ENCODE measurements at regions not wholly inside any gene's neighbourhood (a gene's known extent, or its start where the extent isn't known, plus 50 kb on each side); places are given as distances from the start of the nearest gene placed in this dataset.

DNA sequence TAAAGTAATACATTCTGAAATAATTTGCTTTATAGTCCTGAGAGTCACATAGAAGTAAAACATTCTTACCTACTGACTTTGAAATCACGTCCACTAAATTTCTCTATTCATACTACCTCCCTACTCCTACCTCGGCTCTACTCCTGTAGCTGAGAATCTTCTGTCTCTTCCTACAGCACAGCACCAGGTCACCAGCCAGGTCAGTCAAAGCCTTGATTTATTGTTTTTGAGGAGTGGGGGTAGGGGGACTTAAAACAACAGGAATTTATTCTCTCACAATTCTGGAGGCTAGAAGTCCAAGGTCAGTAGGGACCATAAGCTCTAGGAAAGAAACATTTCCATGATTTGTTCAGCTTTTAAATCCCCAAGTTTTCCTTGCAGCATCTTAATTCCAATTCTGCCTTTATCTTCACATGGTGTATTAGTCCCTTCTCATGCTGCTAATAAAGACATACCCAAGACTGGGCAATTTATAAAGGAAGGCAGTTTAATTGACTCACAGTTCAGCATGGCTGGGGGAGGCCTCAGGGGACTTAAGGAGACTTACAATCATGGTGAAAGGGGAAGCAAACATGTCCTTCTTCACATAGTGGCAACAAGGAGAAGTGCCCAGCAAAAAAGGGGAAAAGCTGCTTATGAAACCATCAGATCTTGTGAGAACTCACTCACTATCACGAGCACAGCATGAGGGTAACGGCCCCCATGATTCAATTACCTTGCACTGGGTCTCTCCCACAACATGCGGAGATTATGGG, 49.6 kb upstream of the CCNG1 start:
- TF ChIP-seq EP300 (IDR thresholded peaks at IDR 0.05; ENCODE audit: borderline replicate concordance in 1 of 2, low read depth in 1 of 2, low read length in 1 of 2) (no peak), YY1 (IDR thresholded peaks at IDR 0.05; ENCODE audit: low read depth) (no peak), MEF2A (IDR thresholded peaks at IDR 0.05; ENCODE audit: borderline replicate concordance, low read depth) (no peak), FOSL2 (IDR thresholded peaks at IDR 0.05; ENCODE audit: borderline replicate concordance, low read depth) (no peak), TAF1 (IDR thresholded peaks at IDR 0.05; ENCODE audit: borderline replicate concordance, low read depth, low read length) (no peak), NRF1 (IDR thresholded peaks at IDR 0.05; ENCODE audit: low read depth, low read length) (no peak), NFIC (IDR thresholded peaks at IDR 0.05; ENCODE audit: borderline replicate concordance) (no peak), MXI1 (IDR thresholded peaks at IDR 0.05; ENCODE audit: low read depth, low read length) (no peak), RCOR1 (IDR thresholded peaks at IDR 0.05; ENCODE audit: low read length) (no peak), RXRA (IDR thresholded peaks at IDR 0.05; ENCODE audit: borderline replicate concordance, low read depth) (no peak), RFX5 (IDR thresholded peaks at IDR 0.05; ENCODE audit: low read length) (no peak), TEAD4 (IDR thresholded peaks at IDR 0.05; ENCODE audit: borderline replicate concordance, insufficient read depth) (no peak), POLR2AphosphoS5 (IDR thresholded peaks at IDR 0.05; ENCODE audit: low read depth, low read length) (no peak), EZH2phosphoT487 (IDR thresholded peaks at IDR 0.05; ENCODE audit: borderline replicate concordance, low read depth) (no peak), ELF1 (IDR thresholded peaks at IDR 0.05) (no peak), GATA2 (CRISPR knock-in tag; IDR thresholded peaks at IDR 0.05) (no peak)
- TF ChIP-seq, protein P1, sequence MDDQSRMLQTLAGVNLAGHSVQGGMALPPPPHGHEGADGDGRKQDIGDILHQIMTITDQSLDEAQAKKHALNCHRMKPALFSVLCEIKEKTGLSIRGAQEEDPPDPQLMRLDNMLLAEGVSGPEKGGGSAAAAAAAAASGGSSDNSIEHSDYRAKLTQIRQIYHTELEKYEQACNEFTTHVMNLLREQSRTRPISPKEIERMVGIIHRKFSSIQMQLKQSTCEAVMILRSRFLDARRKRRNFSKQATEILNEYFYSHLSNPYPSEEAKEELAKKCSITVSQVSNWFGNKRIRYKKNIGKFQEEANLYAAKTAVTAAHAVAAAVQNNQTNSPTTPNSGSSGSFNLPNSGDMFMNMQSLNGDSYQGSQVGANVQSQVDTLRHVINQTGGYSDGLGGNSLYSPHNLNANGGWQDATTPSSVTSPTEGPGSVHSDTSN (IDR thresholded peaks at IDR 0.05) = no peak
- TF ChIP-seq, protein P2, sequence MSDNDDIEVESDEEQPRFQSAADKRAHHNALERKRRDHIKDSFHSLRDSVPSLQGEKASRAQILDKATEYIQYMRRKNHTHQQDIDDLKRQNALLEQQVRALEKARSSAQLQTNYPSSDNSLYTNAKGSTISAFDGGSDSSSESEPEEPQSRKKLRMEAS (IDR thresholded peaks at IDR 0.05; ENCODE audit: low read depth) = no peak
- TF ChIP-seq, protein P3, sequence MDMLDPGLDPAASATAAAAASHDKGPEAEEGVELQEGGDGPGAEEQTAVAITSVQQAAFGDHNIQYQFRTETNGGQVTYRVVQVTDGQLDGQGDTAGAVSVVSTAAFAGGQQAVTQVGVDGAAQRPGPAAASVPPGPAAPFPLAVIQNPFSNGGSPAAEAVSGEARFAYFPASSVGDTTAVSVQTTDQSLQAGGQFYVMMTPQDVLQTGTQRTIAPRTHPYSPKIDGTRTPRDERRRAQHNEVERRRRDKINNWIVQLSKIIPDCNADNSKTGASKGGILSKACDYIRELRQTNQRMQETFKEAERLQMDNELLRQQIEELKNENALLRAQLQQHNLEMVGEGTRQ (IDR thresholded peaks at IDR 0.05; ENCODE audit: borderline replicate concordance, low read depth, low read length) = no peak
- Histone ChIP-seq H4K20me1 (ENCODE audit: insufficient read depth) (no peaks in the 10 kb centered on the region), H3K36me3 (replicated peaks in 1 of 2; ENCODE audit: control insufficient read depth in 1 of 2, insufficient read depth in 2 of 2, low read length in 1 of 2) (no peaks in the 10 kb centered on the region), H3K4me3 (ENCODE audit: low read depth in 2 of 2, low read length in 1 of 2) (no peak overlapping the region), H3K4me2 (no peak overlapping the region), H3K27ac (ENCODE audit: low read depth in 2 of 2, low read length in 1 of 2) (no peak overlapping the region), H3K9me2 (no peaks in the 10 kb centered on the region), H2AFZ (ENCODE audit: low read depth) (no peak overlapping the region), H3F3A (replicated peaks; ENCODE audit: insufficient read depth) (no peaks in the 10 kb centered on the region), H3K4me1 (ENCODE audit: control insufficient read depth in 1 of 2, insufficient read depth in 2 of 2, low read depth in 1 of 2, low read length in 1 of 2) (no peaks in the 10 kb centered on the region), H3K27me3 (ENCODE audit: insufficient read depth) (no peaks in the 10 kb centered on the region), H3K79me2 (ENCODE audit: insufficient read depth) (no peaks in the 10 kb centered on the region), H3K9ac (no peak overlapping the region), H3K9me3 (no peaks in the 10 kb centered on the region)
- CTCF ChIA-PET = interaction anchor here (1.6 kb wide), 1 partner anchor 21 kb away, joined by 9 read pairs; no protein-coding TSS in a partner anchor
- DNase-seq = no peak
- POLR2A ChIA-PET = no interaction called here
- 16% methylated on average over 3 of the region's 5 CpGs for WGBS (ENCODE audit: low lambda C conversion rate)

Small RNA genes lying in the stretch of these regions (small RNA-seq; reads per million reads assigned to genes)
- gene RNU6-164P = 0 to 5.2 (median 0) reads per million in 7 experiments

Measured in SK-N-SH (cell line).